Thoracic aorta (tissue), 2 donors: ENCODE measurements at regions not wholly inside any gene's neighbourhood (a gene's known extent, or its start where the extent isn't known, plus 50 kb on each side); places are given as distances from the start of the nearest gene placed in this dataset.

Experiments used
- ATAC-seq: fragments of 150-250 bp; one replicate; pipeline ENCODE4 v1.8.0; 2017; ENCODE audit warnings: low read depth; ENCODE audit not compliant: insufficient number of reproducible peaks, low FRiP score
- DNase-seq: peaks from one replicate; pipeline ENCODE4 v3.0.0-alpha.2; 2020; ENCODE audit warnings: low spot score
- H3K27ac ChIP-seq, 2 donors: fragments of 200-600 bp; sonication (generic); 1 replicate in 1 of 2; 2 replicates in 1 of 2; pipeline ENCODE4 v1.5.1; 2016; ENCODE audit warnings: mild to moderate bottlenecking in 2 of 2, moderate library complexity in 2 of 2
- H3K27me3 ChIP-seq: fragments of 200-600 bp; sonication (generic); replicated peaks from 2 replicates; pipeline ENCODE4 v1.6.0; 2016; ENCODE audit warnings: mild to moderate bottlenecking; ENCODE audit not compliant: insufficient read depth
- H3K36me3 ChIP-seq: fragments of 200-600 bp; sonication (generic); one replicate; pipeline ENCODE4 v1.5.1; 2016
- H3K4me1 ChIP-seq, 2 donors: fragments of 200-600 bp; sonication (generic); 1 replicate in 1 of 2; 2 replicates in 1 of 2; pipeline versions ENCODE4 v1.5.1 to v1.6.0; 2016; ENCODE audit warnings: low read depth in 2 of 2, mild to moderate bottlenecking in 1 of 2; ENCODE audit not compliant: control insufficient read depth in 1 of 2
- H3K4me3 ChIP-seq: fragments of 200-600 bp; sonication (generic); 2 replicates; pipeline ENCODE4 v1.5.1; 2016; ENCODE audit warnings: mild to moderate bottlenecking
- H3K9me3 ChIP-seq: fragments of 200-600 bp; sonication (generic); 2 replicates; pipeline ENCODE4 v1.5.1; 2016
- CTCF ChIP-seq: fragments of 200-600 bp; sonication (generic); IDR thresholded peaks from one replicate; pipeline ENCODE4 v1.5.1; 2019; ENCODE audit warnings: antibody characterized with exemption

- H3K9me3 ChIP-seq, result no peaks in the 10 kb centered on the region
- DNase-seq (no peak), ATAC-seq (no peak)
- no peak for TF ChIP-seq CTCF
- H3K4me1 ChIP-seq, result no peaks in the 10 kb centered on the region
- no peak overlapping the region for H3K4me3 ChIP-seq
- H3K27me3 ChIP-seq, result no peaks in the 10 kb centered on the region
- H3K27ac ChIP-seq, result no peak overlapping the region
- H3K36me3 ChIP-seq, result no peaks in the 10 kb centered on the region
Measured at GRCh38 chr20:52847731-52848359, 124.3 kb upstream of the TSHZ2 start.

- Histone ChIP-seq H3K27ac (no peak overlapping the region), H3K36me3 (no peaks in the 10 kb centered on the region), H3K27me3 (no peaks in the 10 kb centered on the region), H3K4me3 (no peak overlapping the region), H3K4me1 (no peaks in the 10 kb centered on the region), H3K9me3 (no peaks in the 10 kb centered on the region)
- no peak for TF ChIP-seq CTCF
- DNase-seq (no peak), ATAC-seq (no peak)
Measured at GRCh38 chr20:52847029-52847660, 125.0 kb upstream of the TSHZ2 start.

- no peak for ATAC-seq
- no peaks in the 10 kb centered on the region for H3K4me1 ChIP-seq
- no peak for TF ChIP-seq CTCF
- H3K36me3 ChIP-seq, result no peaks in the 10 kb centered on the region
- no peak for DNase-seq
- H3K4me3 ChIP-seq, result no peak overlapping the region
- no peaks in the 10 kb centered on the region for H3K27me3 ChIP-seq
- H3K9me3 ChIP-seq, result no peaks in the 10 kb centered on the region
- no peak overlapping the region for H3K27ac ChIP-seq
Measured at GRCh38 chr20:52845044-52845443, 127.1 kb upstream of the TSHZ2 start.

- TF ChIP-seq CTCF, result no peak
- Histone ChIP-seq H3K4me1 (no peaks in the 10 kb centered on the region), H3K27ac (no peak overlapping the region), H3K36me3 (no peaks in the 10 kb centered on the region), H3K9me3 (no peaks in the 10 kb centered on the region), H3K4me3 (no peak overlapping the region), H3K27me3 (no peaks in the 10 kb centered on the region)
- ATAC-seq, result no peak
- DNase-seq, result no peak
Measured at GRCh38 chr20:52843425-52843824, 128.7 kb upstream of the TSHZ2 start.

GRCh38 chr20:52841003-52841402, 131.2 kb upstream of the TSHZ2 start:
- no peak overlapping the region for H3K4me3 ChIP-seq
- ATAC-seq (no peak), DNase-seq (no peak)
- no peak overlapping the region for H3K27ac ChIP-seq
- H3K9me3 ChIP-seq, result no peaks in the 10 kb centered on the region
- H3K27me3 ChIP-seq, result no peaks in the 10 kb centered on the region
- TF ChIP-seq CTCF, result no peak
- H3K4me1 ChIP-seq, result no peaks in the 10 kb centered on the region
- no peaks in the 10 kb centered on the region for H3K36me3 ChIP-seq
